IPS DF 4.7 (cell line): ENCODE measurements at regions not wholly inside any gene's neighbourhood (a gene's known extent, or its start where the extent isn't known, plus 50 kb on each side); places are given as distances from the start of the nearest gene placed in this dataset.
A peak's percentile ranks its signal among the peaks of the same experiment; 100 is the strongest.

ENCODE experiments used
- DNase-seq: peaks from one replicate; pipeline ENCODE4 v3.0.0-alpha.2; 2013; ENCODE audit warnings: low spot score; ENCODE audit errors: extremely low read depth

- no peak for DNase-seq
Measured at GRCh38 chr12:17550011-17550410, 540.0 kb downstream of the RERGL start.

DNA sequence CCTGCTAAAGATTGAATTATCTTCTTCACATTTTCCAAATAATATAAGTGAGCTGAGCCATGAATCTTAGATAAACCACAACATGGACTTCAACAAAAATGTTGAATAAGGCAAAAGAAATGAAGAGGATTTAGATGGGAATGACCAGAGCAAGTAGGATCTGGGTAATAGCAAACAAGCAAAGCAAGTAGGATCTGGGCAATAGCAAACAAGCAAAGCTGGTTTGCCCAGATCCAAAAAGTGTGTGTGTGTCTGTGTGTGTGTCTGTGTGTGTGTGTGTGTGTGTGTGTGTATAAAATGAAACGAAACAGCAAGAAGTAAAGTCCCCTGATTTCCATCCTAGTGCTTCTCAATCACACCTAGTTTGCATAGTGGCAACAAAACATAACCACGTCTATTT, 549.1 kb downstream of the RERGL start:
- DNase-seq, result no peak

- peak; percentile 41 for DNase-seq
Measured at GRCh38 chr12:17528394-17528793, 561.6 kb downstream of the RERGL start.

DNA sequence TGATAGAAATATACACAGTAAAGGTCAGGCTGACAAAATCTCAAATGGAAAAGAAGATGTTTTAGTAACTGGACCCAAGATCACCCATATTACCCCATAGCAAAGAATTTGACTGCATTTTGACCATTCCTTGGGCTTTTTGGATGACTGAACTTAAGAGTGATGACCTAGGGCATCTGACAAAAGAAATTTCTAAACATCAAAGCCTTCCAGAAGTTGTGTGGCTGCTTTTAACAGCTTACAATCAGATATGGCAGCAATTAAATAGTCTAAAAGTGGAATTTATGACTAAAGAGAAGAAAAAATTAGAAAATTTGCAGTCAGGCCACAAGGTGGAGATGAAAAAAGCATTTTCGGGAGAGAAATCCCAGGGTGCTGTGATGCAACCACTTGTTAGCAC, 563.0 kb downstream of the RERGL start:
- DNase-seq, result no peak

DNA sequence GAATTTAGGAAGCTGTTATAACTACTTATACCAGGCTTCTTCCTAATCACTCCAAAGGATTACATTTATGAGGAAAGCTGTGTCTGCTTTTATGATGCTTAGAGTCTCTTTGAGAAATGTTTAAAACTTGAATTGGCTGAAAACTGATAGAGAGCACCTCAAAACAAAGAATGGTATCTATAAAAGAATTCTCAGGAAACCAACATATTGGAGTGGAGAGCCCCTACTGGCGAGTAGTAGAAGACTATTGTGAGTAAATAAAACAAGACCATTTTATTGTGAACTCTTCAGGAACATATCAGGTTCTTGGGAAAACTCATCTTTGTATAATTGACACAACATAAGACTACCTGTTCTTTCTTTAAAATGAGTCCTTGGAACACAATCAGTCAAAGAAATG, 578.6 kb downstream of the RERGL start:
- DNase-seq, result no peak

GRCh38 chr12:17507336-17507735, 582.7 kb downstream of the RERGL start:
- DNase-seq, result no peak

DNA sequence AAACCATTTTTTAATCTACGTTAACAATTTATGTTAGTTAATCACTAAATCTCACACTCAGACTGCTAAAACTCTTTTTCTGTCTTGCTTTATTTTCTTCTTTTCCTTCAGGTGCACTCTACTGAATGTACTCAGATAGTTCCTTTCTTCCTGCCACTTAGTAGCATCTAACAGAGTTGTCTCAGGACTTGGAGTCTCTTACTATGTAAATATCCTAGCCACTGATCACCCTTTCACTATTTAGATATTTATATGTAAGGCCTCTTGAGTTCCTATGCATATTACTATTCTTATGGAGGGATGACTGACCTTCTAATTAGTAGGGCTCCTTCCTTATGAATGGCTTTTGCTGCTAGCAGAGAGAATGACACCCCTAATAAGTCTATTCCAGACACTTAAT, 586.3 kb downstream of the RERGL start:
- DNase-seq, result no peak

- no peak for DNase-seq
Measured at GRCh38 chr12:17489452-17489851, 600.5 kb downstream of the RERGL start.

DNA sequence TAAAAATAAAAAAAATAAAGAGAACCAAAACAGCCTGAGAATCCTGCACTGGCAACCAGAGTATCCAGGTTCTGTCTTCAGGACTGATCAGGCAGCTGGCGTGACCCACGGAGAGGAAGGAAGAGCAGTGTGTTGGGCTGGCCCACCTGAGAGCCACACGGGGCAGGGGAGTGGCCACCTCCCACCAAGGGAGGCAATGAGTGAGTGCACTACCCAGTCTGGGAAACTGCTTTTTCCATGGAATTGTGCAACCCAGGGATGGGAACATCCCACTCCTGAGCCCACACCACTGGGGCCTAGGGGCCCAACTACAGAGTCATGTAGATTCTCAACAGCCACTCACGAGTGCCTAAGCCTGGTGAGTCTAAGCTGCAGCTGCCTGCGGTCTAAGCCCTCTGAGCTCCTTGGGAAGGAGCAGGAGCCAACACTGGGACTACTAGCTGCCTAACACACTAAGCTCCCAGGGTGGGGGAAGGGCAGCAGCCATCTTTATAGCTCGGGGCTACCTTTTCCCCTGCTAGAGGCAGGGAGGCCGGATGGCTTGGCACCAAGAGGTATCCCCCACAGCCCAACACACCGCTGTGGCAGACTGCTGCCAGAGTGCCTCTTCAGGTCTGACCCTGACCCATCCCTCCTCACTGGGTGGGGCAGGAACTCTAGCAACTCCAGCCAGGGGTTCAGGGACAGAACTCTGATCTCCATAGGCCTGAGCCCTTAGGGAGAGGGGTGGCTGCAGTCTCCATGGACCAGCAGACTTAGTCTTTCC, 610.9 kb downstream of the RERGL start:
- DNase-seq, result no peak

DNA sequence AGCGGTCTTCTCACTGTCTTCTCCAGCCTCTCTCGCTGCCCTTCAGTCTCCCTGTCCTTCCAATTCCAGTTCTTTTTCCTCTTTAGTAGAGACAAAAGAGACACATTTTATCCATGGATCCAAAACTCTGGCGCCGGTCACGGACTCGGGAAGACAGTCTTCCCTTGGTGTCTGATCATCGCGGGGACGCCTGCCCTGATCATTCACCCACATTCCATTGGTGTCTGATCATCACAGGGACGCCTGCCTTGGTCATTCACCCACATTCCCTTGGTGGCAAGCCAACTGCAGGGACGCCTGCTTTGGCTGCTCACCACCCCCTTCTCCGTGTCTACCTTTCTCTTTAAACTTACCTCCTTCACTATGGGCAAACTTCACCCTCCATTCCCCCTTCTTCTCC, 619.5 kb downstream of the RERGL start:
- no peak for DNase-seq

GRCh38 chr12:17459214-17459613, 630.8 kb downstream of the RERGL start:
- DNase-seq, result no peak

DNA sequence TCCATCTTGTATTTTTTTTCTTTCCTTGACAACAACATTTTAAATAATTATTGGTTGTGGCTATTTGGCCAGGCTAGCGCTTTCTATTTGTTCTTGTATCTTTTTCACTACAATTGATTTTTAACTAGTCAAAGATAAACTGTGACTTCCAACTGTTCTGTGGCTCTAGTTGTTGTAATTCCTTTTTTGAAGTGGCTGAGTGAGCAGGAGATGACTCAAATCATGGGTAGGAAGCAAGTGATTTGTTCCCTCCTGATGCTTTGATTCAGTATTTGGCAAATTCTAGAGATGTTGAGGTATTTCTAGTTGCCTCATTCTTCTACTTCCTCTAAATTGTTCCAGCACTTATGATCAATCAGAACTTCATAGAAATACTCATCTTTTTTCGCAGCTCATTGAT, 633.5 kb downstream of the RERGL start:
- DNase-seq, result no peak

- no peak for DNase-seq
Measured at GRCh38 chr12:17438141-17438540, 651.9 kb downstream of the RERGL start.

DNA sequence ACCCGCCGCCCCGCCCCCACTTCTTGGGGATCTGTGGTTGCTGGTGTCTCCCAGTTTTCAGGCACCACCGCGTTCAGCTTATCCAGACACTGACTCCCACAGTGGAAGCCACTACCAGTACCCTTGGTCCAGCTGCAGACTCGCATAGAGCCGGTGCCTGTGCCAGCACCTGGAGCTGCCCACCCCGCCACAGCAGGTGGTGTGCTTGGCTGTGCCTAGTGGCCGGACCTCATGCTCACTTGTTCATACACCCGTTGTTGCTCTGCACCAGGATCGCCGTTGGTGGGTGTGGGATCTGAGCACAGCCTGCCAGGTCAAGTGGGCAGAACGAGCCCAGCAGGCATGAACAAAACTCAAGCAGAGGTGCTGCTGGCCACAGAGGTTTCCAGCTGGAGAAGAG, 673.2 kb downstream of the RERGL start:
- DNase-seq, result no peak

GRCh38 chr12:17414596-17414995, 675.4 kb downstream of the RERGL start:
- DNase-seq, result no peak

GRCh38 chr12:17411662-17412061, 678.3 kb downstream of the RERGL start:
- DNase-seq, result no peak

DNA sequence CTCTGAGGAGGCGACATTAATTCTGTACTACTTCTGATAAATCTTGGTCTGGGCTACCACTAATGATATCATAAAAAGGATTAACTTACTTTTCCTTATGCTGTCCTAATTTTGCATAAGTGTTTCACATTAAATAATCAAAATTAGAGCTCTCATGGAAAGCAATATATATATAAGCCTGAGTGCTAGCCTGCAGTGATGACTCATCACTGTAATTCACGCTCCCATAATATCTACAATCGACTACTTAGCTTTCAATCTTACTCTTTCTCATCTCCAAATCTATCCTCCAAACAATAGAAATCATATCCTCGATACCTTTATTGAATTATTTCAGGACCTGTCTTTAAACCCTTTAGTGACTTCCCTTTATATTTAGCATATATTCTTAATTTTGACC, 701.3 kb downstream of the RERGL start:
- DNase-seq, result no peak

GRCh38 chr12:17383321-17383720, 706.7 kb downstream of the RERGL start:
- DNase-seq, result no peak

GRCh38 chr12:17381211-17381610, 708.8 kb downstream of the RERGL start:
- DNase-seq, result no peak

- DNase-seq, result no peak
Measured at GRCh38 chr12:17372508-17372907, 717.5 kb downstream of the RERGL start.

DNA sequence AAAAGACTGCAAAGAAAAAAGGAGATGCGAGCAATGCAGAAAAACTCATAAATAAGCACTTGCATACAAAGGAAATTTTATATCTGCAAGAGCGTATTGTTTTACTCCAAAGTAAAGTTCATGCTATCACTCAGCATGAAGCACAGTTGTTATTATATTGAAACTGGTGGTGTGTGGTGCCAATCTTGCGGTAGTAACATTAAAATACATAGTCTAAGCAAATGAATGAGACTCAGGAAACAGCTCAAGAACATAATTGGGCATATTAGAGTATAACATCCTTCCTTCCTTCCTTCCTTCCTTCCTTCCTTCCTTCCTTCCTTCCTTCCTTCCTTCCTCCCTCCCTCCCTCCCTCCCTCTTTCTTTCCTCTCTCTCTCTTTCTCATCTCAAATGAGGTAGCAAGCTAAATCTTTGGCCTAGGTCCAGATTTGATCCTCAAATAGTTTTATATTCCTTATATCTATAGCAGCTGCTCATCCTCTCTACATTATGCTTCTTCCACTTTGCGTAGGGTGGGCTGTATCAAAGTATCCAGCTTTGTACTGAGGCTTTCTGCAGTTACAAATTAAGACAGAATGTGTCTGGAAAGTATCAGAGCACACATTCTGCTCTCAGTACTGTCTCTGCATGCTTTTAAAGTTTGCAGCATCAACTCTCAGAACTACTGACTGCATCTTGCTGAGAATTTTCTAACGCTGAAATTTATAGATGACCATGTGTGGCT, 718.3 kb downstream of the RERGL start:
- no peak for DNase-seq

- no peak for DNase-seq
Measured at GRCh38 chr12:17370621-17371020, 719.4 kb downstream of the RERGL start.

- no peak for DNase-seq
Measured at GRCh38 chr12:17369556-17369955, 720.4 kb downstream of the RERGL start.
